Bronchial epithelial cell (primary cell): ENCODE measurements at regions not wholly inside any gene's neighbourhood (a gene's known extent, or its start where the extent isn't known, plus 50 kb on each side); places are given as distances from the start of the nearest gene placed in this dataset.

Source experiments
- DNase-seq: peaks from one replicate; pipeline ENCODE4 v3.0.0-alpha.2; 2010; ENCODE audit warnings: low read depth
- FAIRE-seq: peaks from 2 replicates; lab custom pipeline; 2011; peaks lifted over from hg19 to GRCh38; lab: Jason Lieb, UNC
- H3K27me3 ChIP-seq: 2 replicates; pipeline ENCODE4 v1.5.1; 2011; ENCODE audit warnings: low read length; ENCODE audit not compliant: control insufficient read depth, insufficient read depth
- H3K36me3 ChIP-seq: 2 replicates; pipeline ENCODE4 v1.5.1; 2011; ENCODE audit warnings: low read length; ENCODE audit not compliant: control insufficient read depth, insufficient read depth
- H3K4me3 ChIP-seq: 2 replicates; pipeline ENCODE4 v1.5.1; 2011; ENCODE audit warnings: mild to moderate bottlenecking, low read depth, low read length, control low read depth
- CTCF ChIP-seq: IDR thresholded peaks from 2 replicates; pipeline ENCODE4 v1.5.1; 2011; ENCODE audit warnings: mild to moderate bottlenecking, moderate library complexity, low read length, control low read depth, inconsistent platforms; ENCODE audit not compliant: insufficient read depth, severe bottlenecking

- H3K36me3 ChIP-seq, result no peaks in the 10 kb centered on the region
- TF ChIP-seq CTCF, result no peak
- FAIRE-seq, result no peak
- H3K4me3 ChIP-seq, result no peak overlapping the region
- no peak for DNase-seq
- no peaks in the 10 kb centered on the region for H3K27me3 ChIP-seq
Measured at GRCh38 chr9:95771556-95772246, 103.8 kb upstream of the ERCC6L2 start.

GRCh38 chr9:95770653-95771131 lies 104.8 kb upstream of the ERCC6L2 start:
- no peaks in the 10 kb centered on the region for H3K27me3 ChIP-seq
- no peak overlapping the region for H3K4me3 ChIP-seq
- no peaks in the 10 kb centered on the region for H3K36me3 ChIP-seq
- FAIRE-seq, result no peak
- TF ChIP-seq CTCF, result no peak
- no peak for DNase-seq

GRCh38 chr9:95769909-95770433 lies 105.5 kb upstream of the ERCC6L2 start:
- Histone ChIP-seq H3K27me3 (no peaks in the 10 kb centered on the region), H3K4me3 (no peak overlapping the region), H3K36me3 (no peaks in the 10 kb centered on the region)
- no peak for TF ChIP-seq CTCF
- DNase-seq (no peak), FAIRE-seq (no peak)

- no peak for TF ChIP-seq CTCF
- FAIRE-seq (no peak), DNase-seq (no peak)
- Histone ChIP-seq H3K27me3 (no peaks in the 10 kb centered on the region), H3K4me3 (no peak overlapping the region), H3K36me3 (no peaks in the 10 kb centered on the region)
Measured at GRCh38 chr9:95769473-95769872, 106.0 kb upstream of the ERCC6L2 start.

- TF ChIP-seq CTCF, result no peak
- H3K27me3 ChIP-seq, result no peaks in the 10 kb centered on the region
- FAIRE-seq, result no peak
Measured at GRCh38 chr9:95766906-95767305, 108.6 kb upstream of the ERCC6L2 start.

More at GRCh38 chr9:95766906-95767305, 108.6 kb upstream of the ERCC6L2 start:
- DNase-seq, result no peak
- Histone ChIP-seq H3K4me3 (no peak overlapping the region), H3K36me3 (no peaks in the 10 kb centered on the region)
